ENCODE measurements at regions not wholly inside any gene's neighbourhood (a gene's known extent, or its start where the extent isn't known, plus 50 kb on each side); places are given as distances from the start of the nearest gene placed in this dataset.
"Not testable (repeated sequence)": the region's sequence is repeated elsewhere in the genome, so short reads cannot be mapped to it uniquely, and the experiment has no call there.

GRCh38 chr7:152577339-152577738, 98.6 kb downstream of the XRCC2 start:
- Histone ChIP-seq H3K4me1 (ENCODE audit: low read length) (no peaks in the 10 kb centered on the region), H3K9ac (ENCODE audit: low read length) (no peak overlapping the region), H3K4me2 (ENCODE audit: low read depth, low read length) (no peak overlapping the region), H3F3A (ENCODE audit: insufficient read depth, low read length) (no peaks in the 10 kb centered on the region), H3K9me3 (replicated peaks; ENCODE audit: insufficient read depth, low read length) (no peaks in the 10 kb centered on the region), H3K4me3 (ENCODE audit: low read length) (no peak overlapping the region), H3K27me3 (replicated peaks; ENCODE audit: insufficient read depth, low read length) (no peaks in the 10 kb centered on the region), H2AFZ (ENCODE audit: low read length) (no peak overlapping the region), H3K27ac (ENCODE audit: low read length) (no peak overlapping the region), H3K36me3 (replicated peaks; ENCODE audit: insufficient read depth, low read length) (no peaks in the 10 kb centered on the region), H4K20me1 (ENCODE audit: insufficient read depth, low read length) (no peaks in the 10 kb centered on the region), H3K9me2 (replicated peaks; ENCODE audit: insufficient read depth, low read length) (no peaks in the 10 kb centered on the region), H3K79me2 (ENCODE audit: low read length) (no peaks in the 10 kb centered on the region)
- no peak for DNase-seq
- TF ChIP-seq CTCF (IDR thresholded peaks at IDR 0.05; ENCODE audit: low read length) (no peak), EZH2phosphoT487 (IDR thresholded peaks at IDR 0.05; ENCODE audit: low read length) (no peak), EZH2 (optimal IDR thresholded peaks at IDR 0.05; ENCODE audit: low read depth, low read length) (no peak)

DNA sequence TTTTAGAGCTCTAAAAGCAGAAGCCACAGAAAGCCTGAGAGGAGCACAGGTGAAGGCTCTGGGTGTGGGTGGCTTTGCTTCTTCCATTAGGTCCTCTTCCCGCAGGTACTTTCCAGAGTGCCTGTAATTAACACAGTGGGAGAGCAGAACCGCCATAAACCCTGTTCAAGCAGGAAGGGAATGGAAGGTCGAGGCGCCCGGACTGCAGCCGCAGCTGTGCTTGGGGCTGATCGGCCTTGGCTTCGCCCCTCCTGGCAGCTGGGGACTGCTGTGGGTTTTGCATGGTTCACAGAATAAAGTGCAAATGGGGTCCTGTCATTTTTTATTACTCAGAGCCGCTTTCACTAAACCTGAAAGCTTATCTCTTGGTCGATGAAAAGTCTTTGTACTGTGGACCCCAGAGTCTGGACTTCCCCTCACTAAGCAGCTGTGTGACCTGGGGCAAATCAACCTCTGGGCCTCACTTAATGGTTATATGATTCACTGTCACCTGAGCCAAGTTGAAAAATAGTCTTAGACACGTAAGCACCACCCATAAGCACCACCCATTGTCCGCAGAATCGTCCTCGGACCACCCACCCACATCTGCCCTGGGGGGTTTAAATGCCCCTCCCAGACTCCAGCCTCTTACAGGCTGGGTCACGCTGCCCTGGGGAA, 100.9 kb downstream of the XRCC2 start:
- H4K20me1 ChIP-seq (ENCODE audit: insufficient read depth, low read length): no peaks in the 10 kb centered on the region
- H3K9me2 ChIP-seq (replicated peaks; ENCODE audit: insufficient read depth, low read length): no peaks in the 10 kb centered on the region
- TF ChIP-seq EZH2 (optimal IDR thresholded peaks at IDR 0.05; ENCODE audit: low read depth, low read length): no peak
- no peak for TF ChIP-seq CTCF (IDR thresholded peaks at IDR 0.05; ENCODE audit: low read length)
- TF ChIP-seq EZH2phosphoT487 (IDR thresholded peaks at IDR 0.05; ENCODE audit: low read length): no peak
- no peak for DNase-seq
- no peak overlapping the region for H3K4me2 ChIP-seq (ENCODE audit: low read depth, low read length)
- no peak overlapping the region for H3K27ac ChIP-seq (ENCODE audit: low read length)
- H2AFZ ChIP-seq (ENCODE audit: low read length): no peak overlapping the region
- no peaks in the 10 kb centered on the region for H3K79me2 ChIP-seq (ENCODE audit: low read length)
- H3K9ac ChIP-seq (ENCODE audit: low read length): no peak overlapping the region
- H3K36me3 ChIP-seq (replicated peaks; ENCODE audit: insufficient read depth, low read length): no peaks in the 10 kb centered on the region
- H3K27me3 ChIP-seq (replicated peaks; ENCODE audit: insufficient read depth, low read length): no peaks in the 10 kb centered on the region
- H3K4me1 ChIP-seq (ENCODE audit: low read length): no peaks in the 10 kb centered on the region
- H3K9me3 ChIP-seq (replicated peaks; ENCODE audit: insufficient read depth, low read length): no peaks in the 10 kb centered on the region
- H3F3A ChIP-seq (ENCODE audit: insufficient read depth, low read length): no peaks in the 10 kb centered on the region
- H3K4me3 ChIP-seq (ENCODE audit: low read length): no peak overlapping the region

- not testable (repeated sequence) for DNase-seq; H3K79me2 ChIP-seq (ENCODE audit: low read length); H3F3A ChIP-seq (ENCODE audit: insufficient read depth, low read length); H3K9me3 ChIP-seq (replicated peaks; ENCODE audit: insufficient read depth, low read length); H3K4me1 ChIP-seq (ENCODE audit: low read length); H3K9ac ChIP-seq (ENCODE audit: low read length); H3K27me3 ChIP-seq (replicated peaks; ENCODE audit: insufficient read depth, low read length); H4K20me1 ChIP-seq (ENCODE audit: insufficient read depth, low read length); H3K4me2 ChIP-seq (ENCODE audit: low read depth, low read length); H3K36me3 ChIP-seq (replicated peaks; ENCODE audit: insufficient read depth, low read length); H3K27ac ChIP-seq (ENCODE audit: low read length); H3K9me2 ChIP-seq (replicated peaks; ENCODE audit: insufficient read depth, low read length); H3K4me3 ChIP-seq (ENCODE audit: low read length); H2AFZ ChIP-seq (ENCODE audit: low read length)
Observed at GRCh38 chr7:152573186-152573585, 102.8 kb downstream of the XRCC2 start.

DNA sequence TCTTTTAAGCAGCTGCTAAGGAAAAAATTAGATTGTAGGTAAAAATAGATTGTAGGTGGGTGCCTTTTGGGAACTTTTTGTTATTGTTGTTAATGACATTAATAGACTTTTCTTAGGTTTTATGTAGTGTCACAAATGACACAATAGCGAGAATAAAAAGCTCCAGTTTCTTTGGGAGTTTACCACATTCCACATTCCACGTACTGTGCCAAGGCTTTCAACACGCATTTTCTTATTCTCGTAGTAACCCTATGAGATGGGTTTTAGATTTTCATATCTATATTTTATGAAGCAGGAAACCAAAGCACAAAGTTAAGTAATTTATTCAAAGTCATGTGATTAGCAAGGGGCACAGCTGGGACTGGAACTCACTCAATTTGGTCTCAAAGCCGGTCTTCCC, 103.8 kb downstream of the XRCC2 start:
- Histone ChIP-seq H2AFZ (ENCODE audit: low read length) (no peak overlapping the region), H3K27ac (ENCODE audit: low read length) (no peak overlapping the region), H3K9me2 (replicated peaks; ENCODE audit: insufficient read depth, low read length) (no peaks in the 10 kb centered on the region), H3K27me3 (replicated peaks; ENCODE audit: insufficient read depth, low read length) (no peaks in the 10 kb centered on the region), H4K20me1 (ENCODE audit: insufficient read depth, low read length) (no peaks in the 10 kb centered on the region), H3K9me3 (replicated peaks; ENCODE audit: insufficient read depth, low read length) (no peaks in the 10 kb centered on the region), H3K4me3 (ENCODE audit: low read length) (no peak overlapping the region), H3K4me2 (ENCODE audit: low read depth, low read length) (no peak overlapping the region), H3K36me3 (replicated peaks; ENCODE audit: insufficient read depth, low read length) (no peaks in the 10 kb centered on the region), H3K9ac (ENCODE audit: low read length) (no peak overlapping the region), H3K4me1 (ENCODE audit: low read length) (no peaks in the 10 kb centered on the region), H3F3A (ENCODE audit: insufficient read depth, low read length) (no peaks in the 10 kb centered on the region), H3K79me2 (ENCODE audit: low read length) (no peaks in the 10 kb centered on the region)
- DNase-seq: no peak
- TF ChIP-seq EZH2 (optimal IDR thresholded peaks at IDR 0.05; ENCODE audit: low read depth, low read length) (no peak), CTCF (IDR thresholded peaks at IDR 0.05; ENCODE audit: low read length) (no peak), EZH2phosphoT487 (IDR thresholded peaks at IDR 0.05; ENCODE audit: low read length) (no peak)

Measured in MM.1S (cell line).